Fibroblast of upper back skin (primary cell): ENCODE measurements at regions not wholly inside any gene's neighbourhood (a gene's known extent, or its start where the extent isn't known, plus 50 kb on each side); places are given as distances from the start of the nearest gene placed in this dataset.

Experiments
- DNase-seq: peaks from one replicate; pipeline ENCODE4 v3.0.0-alpha.2; 2013

DNA sequence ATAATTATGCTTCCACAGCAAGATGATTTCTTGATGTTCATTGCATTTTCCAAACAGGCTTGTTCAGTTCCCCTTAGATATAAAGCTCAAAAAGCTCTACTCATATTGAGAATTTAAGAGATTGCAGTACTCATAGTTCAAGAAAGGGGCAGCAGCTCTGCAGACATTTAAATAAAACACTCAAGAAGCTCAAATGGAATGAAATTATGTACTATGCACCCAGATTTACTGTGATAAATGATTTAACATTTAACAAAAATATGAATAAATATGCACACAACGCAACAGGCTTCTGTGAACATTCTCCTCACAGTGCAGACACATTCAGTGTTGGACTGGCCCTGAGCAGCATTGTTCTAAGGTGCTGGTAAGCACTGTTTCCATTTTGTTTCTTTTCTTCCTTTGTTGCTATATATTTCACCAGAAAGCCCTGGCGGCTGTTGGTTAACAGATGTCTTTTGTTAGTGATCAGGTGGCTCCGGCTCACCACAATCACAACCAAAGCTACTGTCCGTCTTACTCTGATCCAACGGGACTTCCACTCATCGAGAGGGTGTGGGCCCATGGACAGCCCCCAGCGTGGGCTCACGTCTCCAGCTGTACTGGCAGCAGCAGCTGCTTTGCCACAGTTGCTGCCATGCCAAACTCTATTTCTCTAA is 1440.3 kb downstream of the NCAM2 start:
- DNase-seq: no peak

- DNase-seq: no peak
Observed at GRCh38 chr21:22444990-22445389, 1446.8 kb downstream of the NCAM2 start.

GRCh38 chr21:22450507-22450906 is 1452.3 kb downstream of the NCAM2 start:
- no peak for DNase-seq

DNA sequence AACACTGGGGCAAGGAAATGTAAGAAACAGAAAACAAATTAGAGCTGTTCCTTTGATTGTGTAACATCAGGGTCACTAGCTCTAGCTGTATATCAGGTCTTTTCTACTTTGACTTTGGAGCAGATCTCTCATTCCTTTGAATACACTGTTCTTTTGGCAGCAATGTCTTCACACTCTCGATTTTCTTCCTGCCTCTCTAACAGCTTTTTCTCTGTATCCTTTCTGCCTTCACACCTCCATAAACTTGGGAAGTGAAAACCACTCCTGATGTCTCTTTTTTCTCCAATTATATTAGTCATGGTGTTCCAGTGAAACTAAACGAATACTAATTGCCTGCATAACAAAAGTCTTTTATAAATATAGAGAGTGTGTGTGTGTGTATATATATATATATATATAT is 1458.0 kb downstream of the NCAM2 start:
- DNase-seq: no peak

GRCh38 chr21:22468893-22469292 is 1470.7 kb downstream of the NCAM2 start:
- DNase-seq: no peak

DNA sequence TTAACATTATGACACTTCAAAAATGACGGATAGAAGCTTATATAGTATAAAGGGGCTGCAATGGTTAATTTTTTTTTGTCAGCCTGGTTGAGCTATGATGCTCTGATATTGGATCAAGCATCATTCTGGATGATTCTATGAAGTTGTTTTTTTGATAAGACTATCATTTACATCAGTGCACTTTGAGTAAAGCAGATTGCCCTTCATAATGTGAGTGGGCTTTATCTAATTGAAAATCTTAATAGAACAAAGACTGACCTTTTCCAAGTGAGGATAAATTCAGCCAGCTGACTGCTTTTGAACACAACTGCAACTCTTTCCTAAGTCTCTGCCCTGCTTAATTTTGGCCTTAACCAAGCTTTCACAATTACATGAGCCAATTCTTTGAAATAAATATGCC is 1476.2 kb downstream of the NCAM2 start:
- DNase-seq: no peak

DNA sequence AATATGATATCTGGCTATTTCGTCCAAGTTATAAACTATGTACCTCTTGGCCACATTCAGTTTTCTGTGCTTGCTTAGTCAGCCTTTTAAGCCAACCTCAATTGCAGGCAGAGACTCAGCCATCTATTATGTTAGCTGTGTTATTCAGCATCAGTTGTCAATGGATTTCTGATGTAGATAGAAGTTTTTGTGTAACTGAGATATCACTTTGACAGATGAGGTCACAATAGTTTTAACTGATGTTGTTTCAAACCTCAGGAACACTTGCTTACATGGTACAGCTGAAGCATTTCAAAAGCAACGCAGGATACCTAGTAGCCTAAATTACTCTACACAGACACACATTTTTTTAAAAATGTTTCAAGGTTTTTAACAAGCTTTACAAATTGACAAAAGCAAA is 1478.0 kb downstream of the NCAM2 start:
- no peak for DNase-seq

GRCh38 chr21:22476726-22477646 is 1478.8 kb downstream of the NCAM2 start:
- DNase-seq: no peak

DNA sequence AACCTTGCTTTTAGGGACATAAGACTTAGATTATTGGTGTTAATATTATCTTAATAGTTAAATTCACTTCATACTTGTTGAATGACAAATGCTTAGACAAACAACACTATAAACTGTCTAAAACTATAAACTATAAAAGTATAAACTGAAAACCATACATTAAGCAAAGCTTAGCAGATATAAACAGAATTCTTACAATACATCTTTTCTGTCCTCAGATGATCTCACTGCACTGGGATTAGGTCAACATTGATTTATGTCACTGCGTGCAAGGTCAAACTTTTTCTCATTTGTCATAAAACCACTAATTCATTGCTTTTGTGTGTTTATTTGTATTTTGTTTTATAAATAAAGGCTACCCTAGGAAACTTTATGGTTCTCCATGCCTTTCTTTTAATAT is 1491.8 kb downstream of the NCAM2 start:
- no peak for DNase-seq

DNA sequence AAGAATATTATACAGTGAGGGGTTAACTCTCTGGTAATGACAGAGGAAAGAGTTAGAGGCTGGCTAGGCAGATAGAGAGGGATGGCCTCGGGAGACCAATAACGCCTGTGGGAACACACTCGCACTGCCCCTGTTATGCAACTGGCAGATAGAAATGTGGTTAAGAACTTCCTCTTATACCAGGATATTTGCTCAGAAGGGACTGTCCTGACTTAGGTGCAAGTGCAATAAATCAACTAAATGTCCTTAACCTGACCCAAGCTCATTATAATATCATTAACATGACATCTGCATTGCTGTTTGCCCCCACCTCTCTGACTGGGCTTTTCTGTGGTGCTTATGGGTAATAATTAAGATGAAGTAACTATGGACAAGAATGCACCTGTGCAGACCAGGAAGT is 1518.0 kb downstream of the NCAM2 start:
- DNase-seq: no peak

- DNase-seq: no peak
Observed at GRCh38 chr21:22535630-22536029, 1537.4 kb downstream of the NCAM2 start.

- no peak for DNase-seq
Observed at GRCh38 chr21:22536509-22536908, 1538.3 kb downstream of the NCAM2 start.

- no peak for DNase-seq
Observed at GRCh38 chr21:22544747-22545146, 1546.5 kb downstream of the NCAM2 start.

- DNase-seq: no peak
Observed at GRCh38 chr21:22552390-22552789, 1554.2 kb downstream of the NCAM2 start.

DNA sequence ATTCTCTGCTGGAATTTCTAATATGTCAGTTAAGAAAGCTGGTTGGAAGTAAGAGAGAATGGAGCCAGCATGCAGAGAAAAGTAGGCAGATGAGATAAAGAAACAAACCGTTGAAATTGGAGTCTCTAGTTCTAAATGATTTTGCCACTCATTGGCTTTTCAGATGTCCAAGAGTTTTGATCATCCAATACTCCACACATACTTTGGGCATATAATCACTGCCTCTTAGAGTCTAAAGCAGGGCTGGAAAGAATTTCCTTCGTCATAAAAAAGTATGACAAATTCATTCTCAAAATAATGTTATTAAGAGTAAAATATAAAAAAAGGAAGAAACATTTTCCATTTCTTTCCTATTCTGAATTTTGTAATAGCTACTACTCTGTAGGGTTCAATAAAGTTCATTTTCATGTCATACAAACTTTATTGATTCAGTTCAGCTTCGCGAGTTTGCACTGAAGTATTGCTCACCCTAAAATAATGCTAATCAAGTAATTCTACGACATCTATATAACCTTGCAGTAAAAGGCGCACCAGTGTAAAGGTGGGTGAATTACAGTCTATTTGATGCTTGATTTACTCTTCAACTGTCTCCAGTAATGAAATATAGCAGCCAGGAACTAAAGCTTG is 1556.6 kb downstream of the NCAM2 start:
- DNase-seq: no peak

GRCh38 chr21:22556829-22557228 is 1558.6 kb downstream of the NCAM2 start:
- no peak for DNase-seq

DNA sequence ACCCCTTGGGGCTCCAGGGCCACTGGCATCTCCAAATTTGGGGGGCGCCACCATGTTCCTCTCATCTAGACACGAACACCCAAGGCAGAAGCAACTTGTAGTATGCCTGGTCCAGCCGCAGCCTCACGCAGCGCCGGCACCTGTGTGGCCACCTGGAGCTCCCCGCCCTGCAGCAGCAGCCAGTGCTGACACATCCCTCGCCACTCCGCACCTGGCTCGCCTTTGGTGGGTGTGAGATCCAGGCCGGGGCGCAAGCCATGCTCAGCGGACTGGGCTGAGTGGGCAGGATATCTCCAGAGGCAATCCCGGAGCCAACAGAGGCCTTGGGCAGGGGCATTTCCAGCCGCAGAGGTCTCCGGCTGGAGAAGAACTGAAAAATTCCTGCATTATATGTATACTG is 1563.7 kb downstream of the NCAM2 start:
- DNase-seq: no peak

DNA sequence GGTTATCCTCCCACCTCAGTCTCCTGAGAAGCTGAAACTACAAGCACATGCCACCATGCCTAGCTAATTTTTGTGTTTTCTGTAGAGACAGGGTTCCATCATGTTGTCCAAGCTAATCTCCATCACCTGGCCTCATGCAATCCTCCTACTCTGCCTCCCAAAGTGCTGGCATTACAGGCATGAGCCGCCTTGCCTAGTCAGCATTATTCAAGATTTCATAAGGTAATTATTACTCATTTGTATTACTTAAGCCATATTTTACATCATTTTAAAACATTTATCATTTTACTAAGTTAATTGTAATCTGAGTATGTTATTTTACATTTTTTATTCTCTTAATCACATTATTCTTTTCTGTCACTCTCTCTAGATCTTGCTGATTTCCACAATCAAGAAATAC is 1575.6 kb downstream of the NCAM2 start:
- DNase-seq: no peak

DNA sequence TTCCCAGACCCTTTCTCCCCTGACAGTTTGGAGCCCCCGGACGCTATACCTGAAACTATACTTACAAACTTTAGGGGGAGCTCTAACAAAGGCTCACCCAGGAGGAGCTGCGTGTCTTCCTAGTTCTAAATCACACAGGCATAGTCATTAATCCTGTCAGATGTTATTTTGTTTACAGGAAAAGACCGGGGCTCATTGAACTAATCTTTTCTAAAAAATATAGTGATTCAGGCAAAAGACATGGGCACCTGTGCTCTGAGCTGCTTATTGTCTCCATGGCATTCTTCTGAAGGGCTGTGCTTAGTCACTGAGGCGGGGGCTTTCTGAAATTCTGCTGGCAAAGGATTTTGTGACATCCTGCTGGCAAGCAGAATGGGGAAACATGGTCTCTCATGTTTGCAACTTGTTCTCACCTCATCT is 1577.0 kb downstream of the NCAM2 start:
- no peak for DNase-seq

GRCh38 chr21:22579741-22580140 is 1581.5 kb downstream of the NCAM2 start:
- no peak for DNase-seq

GRCh38 chr21:22582026-22582425 is 1583.8 kb downstream of the NCAM2 start:
- no peak for DNase-seq

- DNase-seq: no peak
Observed at GRCh38 chr21:22584308-22584707, 1586.1 kb downstream of the NCAM2 start.

DNA sequence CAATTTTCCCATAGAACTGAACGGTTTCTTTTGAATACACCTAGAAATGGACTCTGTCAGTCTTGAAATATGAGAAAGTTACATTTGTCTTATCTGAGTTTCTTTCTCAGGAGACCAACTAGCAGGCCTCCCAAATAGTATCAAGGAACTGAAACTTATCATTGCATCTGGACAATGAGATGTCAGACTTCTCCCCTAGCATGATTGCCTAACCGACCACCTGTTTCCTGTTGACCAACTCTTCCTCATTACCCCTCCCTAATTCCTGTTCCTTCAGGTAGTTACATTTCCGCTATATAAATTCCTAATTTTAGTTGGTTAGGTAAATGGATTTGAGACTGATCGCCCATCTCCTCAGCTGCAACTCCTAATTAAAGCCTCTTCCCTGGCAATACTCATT is 1587.3 kb downstream of the NCAM2 start:
- DNase-seq: no peak

DNA sequence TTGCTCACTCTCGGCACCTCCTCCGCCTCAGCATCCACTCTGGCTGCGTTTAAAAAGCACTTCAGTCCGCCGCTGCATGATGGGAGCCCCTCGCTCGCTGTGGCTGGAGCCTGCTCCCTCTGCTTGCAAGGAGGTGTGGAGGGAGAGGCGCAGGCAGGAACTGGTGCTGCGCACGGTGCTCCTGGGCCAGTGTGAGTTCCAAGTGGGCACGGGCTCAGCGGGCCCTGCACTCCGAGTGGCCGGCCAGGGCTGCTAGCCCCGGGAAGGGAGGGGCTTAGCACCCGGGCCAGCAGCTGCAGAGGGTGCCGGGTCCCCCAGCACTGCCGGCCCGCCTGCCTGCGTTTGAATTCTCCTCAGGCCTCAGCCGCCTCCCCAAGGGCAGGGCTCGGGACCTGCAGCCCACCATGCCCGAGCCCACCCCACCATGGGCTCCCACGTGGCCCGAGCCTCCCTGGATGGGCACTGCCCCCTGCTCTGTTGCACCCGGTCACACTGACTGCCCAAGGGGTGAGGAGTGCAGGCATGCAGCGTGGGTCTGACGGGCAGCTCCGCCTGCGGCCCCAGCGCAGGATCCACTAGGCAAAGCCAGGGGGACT is 1599.5 kb downstream of the NCAM2 start:
- DNase-seq: no peak
